ENCODE measurements at regions not wholly inside any gene's neighbourhood (a gene's known extent, or its start where the extent isn't known, plus 50 kb on each side); places are given as distances from the start of the nearest gene placed in this dataset.

DNA sequence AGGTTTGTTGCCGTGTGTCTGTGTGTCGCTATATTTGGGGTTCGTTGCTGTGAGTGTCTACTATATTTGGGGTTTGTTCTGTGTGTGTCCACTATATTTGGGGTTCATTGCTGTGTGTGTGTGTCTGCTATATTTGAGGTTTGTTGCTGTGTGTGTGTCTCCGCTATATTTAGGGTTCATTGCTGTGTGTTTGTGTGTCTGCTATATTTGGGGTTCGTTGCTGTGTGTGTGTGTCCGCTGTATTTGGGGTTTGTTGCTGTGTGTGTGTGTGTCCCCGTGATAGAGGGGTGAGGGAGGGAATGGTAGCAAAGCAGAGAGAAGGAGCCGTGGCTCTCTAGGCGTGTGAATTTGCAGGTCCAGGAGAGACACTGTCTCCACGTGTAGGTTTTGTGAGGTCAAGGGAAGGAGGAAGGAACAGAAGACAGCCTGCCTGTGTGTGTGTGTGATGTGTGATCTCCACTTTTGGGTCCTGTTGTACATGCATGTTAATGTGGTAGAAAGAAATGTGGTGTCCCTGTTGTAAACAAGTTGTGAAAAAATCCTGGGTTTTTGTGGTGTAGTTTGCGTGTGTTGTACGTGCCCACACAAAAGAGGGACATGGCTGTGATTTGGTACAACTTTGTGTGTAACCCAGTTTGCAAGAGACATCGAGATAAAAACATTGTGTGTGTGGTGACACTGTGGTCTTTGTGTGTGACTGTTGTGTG is 56.3 kb upstream of the ECE1 start:
- no peak for DNase-seq (ENCODE audit: low spot score)

DNA sequence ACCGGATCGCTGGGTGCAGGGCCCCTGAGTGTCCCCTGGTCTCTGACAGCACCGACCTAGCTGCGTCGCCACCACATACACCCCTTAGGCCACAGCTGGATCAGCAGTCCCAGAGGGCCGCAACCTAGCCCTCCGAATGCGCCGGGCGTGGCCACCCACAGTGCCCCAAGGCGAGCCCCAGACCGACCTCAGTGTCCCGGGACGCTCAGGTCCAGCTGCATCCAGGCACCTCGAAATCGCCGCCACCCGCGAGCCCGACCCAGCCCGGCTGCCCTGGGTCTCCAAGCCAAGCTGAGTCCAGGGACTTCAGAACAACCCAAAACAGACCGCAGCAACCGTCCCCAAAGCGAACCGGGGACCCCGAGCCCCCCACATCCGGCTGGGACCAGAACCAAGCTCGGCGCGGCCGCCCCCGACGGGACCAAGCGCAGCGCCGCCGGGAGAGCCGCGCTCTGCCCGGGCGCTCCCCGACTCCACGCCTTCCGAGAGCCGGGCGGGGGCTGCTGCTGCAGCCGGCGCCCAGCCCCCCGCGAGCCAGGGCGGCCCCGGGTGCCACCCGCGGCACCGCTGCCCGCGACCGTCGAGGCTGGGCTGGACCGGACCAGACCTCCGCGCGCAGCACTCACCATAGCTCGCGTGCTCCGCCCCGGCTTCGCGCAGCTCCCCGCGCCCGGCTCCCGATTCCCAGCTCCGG is 54.6 kb upstream of the ECE1 start:
- DNase-seq (ENCODE audit: low spot score), result no peak

DNA sequence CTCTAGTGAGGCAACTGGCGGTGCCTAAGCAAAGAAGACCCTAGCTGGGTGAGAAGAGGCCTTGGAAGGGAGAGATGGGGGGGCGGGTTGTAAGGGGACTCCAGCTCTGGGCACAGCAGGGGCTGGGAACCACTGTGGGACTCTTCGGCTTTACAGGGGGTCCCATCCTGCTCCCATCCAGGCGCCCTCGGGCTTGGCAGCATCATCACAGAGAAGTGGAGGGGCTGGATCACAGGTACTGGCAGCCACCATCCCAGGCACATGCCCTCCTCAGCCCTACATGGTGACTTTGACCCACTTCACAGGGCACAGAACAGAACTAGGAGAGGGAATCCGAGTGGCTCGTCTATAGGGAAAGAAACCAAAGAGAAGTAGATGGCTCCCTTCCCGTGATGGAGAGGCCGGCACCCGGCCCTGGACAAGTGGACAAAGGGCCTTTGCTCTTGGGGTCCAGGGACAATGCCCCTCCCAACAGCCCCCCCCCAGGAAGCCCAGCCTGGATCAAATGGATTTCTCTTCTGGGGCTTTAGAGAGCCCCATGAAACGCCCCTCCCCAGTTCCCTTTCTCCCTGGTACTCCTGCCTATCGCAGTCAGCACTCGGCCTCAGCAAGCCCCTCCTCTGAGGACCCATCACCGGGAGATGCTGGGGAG is 54.0 kb upstream of the ECE1 start:
- DNase-seq (ENCODE audit: low spot score), result no peak

DNA sequence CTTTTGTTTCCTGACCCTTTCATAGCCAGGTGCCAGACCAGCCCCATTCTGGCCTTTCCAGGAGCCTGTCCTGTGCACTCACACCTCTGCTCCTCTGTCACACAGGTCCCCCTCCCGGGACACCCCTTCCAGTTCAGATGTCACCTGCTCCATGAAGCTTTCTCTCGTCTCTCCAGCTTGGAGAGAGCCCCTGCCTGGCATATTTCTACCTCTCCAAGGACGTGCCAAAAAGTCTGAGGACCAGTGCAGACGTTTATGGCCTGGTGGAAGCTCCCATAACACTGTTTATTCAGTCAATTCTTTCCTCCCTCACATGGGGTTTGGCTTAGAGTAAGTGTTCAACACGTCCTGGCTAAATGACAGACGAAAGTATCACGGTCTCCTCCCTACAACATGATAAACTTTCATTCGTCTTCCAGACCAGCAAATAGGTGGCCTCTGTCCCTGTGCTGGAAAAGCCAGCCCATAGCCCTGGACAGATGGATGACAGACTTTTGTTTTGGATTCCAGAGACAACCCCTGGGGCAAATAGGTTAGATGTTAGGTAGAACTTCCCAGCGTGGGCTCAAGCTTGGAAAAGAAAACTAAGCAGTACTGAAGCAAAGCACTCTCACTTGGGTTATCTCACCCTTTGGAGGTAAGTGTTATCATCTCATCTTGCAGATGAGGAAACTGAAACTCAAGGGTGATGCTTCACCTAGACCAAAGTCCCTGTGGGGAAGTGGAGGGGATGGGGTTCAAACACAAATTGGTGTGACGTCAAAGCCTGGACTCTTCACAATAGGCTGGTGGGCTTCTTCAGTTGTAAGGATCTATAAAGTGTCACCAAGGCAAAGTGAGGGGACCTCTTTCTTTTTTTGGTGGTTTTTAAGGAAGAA is 52.9 kb upstream of the ECE1 start:
- DNase-seq (ENCODE audit: low spot score), result no peak

DNA sequence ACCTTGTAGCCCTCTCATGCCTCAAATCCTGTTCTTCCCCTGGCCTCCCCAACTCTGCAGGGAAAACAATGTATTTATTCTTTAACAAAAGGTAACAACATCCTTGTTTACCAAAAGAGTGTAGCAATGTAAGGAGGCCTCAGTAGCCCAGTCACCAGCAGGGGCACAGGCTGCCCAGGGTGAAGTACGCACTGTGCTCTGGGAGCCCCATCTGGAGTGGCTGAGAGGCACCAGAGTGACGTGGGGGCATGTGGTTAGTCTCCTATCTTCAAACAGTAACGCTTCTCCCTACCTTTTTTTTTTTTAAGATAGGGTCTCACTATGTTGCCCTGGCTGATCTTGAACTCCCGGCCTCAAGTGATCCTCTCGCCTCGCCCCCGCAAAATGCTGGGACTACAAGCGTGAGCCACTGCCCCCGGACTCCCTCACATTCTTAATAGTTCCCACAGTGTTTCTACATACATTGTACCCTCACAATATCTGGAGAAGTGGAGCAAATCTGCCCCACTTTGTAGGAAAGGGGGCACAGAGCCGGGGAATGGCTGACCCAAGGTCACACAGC is 51.3 kb upstream of the ECE1 start:
- DNase-seq (ENCODE audit: low spot score), result no peak

DNA sequence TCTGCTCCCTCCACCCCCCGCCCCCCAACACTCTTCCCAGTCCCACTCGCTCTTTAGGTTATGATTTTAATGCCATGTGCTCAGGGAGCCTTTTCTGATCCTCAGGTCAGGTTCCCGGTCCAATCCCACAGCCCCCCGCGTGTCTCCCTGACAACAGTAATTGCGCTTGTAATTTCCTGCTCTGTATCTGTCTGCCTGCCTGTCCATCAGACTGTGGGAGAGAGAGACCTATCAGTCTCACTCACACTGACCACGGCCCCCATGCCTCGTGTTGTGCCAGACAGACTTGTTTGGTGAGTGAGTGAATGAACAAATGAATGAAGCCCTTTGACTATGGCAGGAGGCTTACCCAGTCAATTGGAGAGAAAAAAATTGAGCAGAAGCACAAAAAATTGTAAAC is 50.8 kb upstream of the ECE1 start:
- no peak for DNase-seq (ENCODE audit: low spot score)

DNA sequence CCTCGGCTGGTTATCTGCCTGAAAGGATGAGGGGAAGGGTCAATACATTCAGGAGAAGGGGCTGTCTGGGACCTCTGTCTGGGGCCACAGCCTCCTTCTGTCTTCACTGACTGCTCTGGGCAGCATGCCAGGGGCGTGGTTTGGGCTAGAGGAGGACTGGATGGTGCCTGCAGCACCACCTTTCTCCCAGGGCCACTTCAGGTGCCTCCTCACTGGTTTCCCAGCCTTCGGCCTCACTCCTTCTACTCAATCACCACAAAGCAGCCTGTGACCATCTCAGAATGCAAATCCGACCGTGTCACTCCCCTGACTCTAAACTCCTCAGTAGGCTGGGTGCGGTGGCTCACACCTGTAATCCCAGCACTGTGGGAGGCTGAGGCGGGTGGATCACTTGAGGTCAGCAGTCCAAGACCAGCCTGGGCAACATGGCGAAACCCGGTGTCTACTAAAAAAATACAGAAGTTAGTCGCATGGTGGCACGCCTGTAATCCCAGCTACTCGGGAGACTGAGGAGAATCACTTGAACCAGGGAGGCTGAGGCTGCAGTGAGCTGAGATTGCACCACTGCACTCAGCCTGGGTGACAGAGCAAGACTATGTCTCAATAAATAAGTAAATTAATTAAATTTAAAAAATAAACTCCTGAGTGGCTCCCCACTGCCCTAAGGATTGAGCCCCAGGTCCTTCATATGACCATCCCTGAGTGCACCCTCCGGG is 50.1 kb upstream of the ECE1 start:
- DNase-seq (ENCODE audit: low spot score), result peak; percentile 69
